DND-41 (cell line): ENCODE measurements at regions not wholly inside any gene's neighbourhood (a gene's known extent, or its start where the extent isn't known, plus 50 kb on each side); places are given as distances from the start of the nearest gene placed in this dataset.

Experiments
- CTCF ChIP-seq: IDR thresholded peaks from 2 replicates; pipeline ENCODE4 v1.5.1; 2012; ENCODE audit warnings: borderline replicate concordance, low read length, moderate library complexity, mild to moderate bottlenecking; ENCODE audit not compliant: poor library complexity, severe bottlenecking; ENCODE audit errors: extremely low read depth
- EZH2 ChIP-seq: IDR thresholded peaks from 3 replicates; pipeline ENCODE4 v1.6.1; 2012; ENCODE audit warnings: borderline replicate concordance, low read depth, mild to moderate bottlenecking, moderate library complexity, low read length, inconsistent platforms; ENCODE audit not compliant: severe bottlenecking

GRCh38 chr10:61842755-61843497 is 58.6 kb upstream of the ARID5B start:
- no peak for TF ChIP-seq CTCF
- TF ChIP-seq EZH2 = no peak
